Neural progenitor cell (in vitro differentiated cells): ENCODE measurements at regions not wholly inside any gene's neighbourhood (a gene's known extent, or its start where the extent isn't known, plus 50 kb on each side); places are given as distances from the start of the nearest gene placed in this dataset.

Experiments
- DNase-seq: peaks from one replicate; pipeline ENCODE4 v3.0.0-alpha.2; 2016; ENCODE audit warnings: low spot score
- H2AFZ ChIP-seq: fragments of 200-600 bp; sonication (generic); replicated peaks from 2 replicates; pipeline ENCODE4 v1.6.1; 2016; ENCODE audit warnings: antibody characterized with exemption
- H3F3A ChIP-seq: fragments of 200-600 bp; sonication (generic); 2 replicates; pipeline ENCODE4 v1.6.1; 2016; ENCODE audit warnings: antibody characterized with exemption, low read depth
- H3K27ac ChIP-seq: fragments of 200-600 bp; sonication (generic); 2 replicates; pipeline ENCODE4 v1.5.1; 2016; ENCODE audit warnings: mild to moderate bottlenecking
- H3K27me3 ChIP-seq: fragments of 200-600 bp; sonication (generic); 2 replicates; pipeline ENCODE4 v1.6.1; 2016; ENCODE audit warnings: mild to moderate bottlenecking, moderate library complexity
- H3K36me3 ChIP-seq: fragments of 200-600 bp; sonication (generic); 2 replicates; pipeline ENCODE4 v1.5.1; 2016
- H3K4me1 ChIP-seq: fragments of 200-600 bp; sonication (generic); 2 replicates; pipeline ENCODE4 v1.6.1; 2016; ENCODE audit warnings: mixed run types
- H3K4me2 ChIP-seq: fragments of 200-600 bp; sonication (generic); 2 replicates; pipeline ENCODE4 v1.6.1; 2016
- H3K4me3 ChIP-seq: fragments of 200-600 bp; sonication (generic); 2 replicates; pipeline ENCODE4 v1.5.1; 2016
- H3K79me2 ChIP-seq: fragments of 200-600 bp; sonication (generic); 2 replicates; pipeline ENCODE4 v1.6.1; 2016; ENCODE audit warnings: low read depth
- H3K9ac ChIP-seq: fragments of 200-600 bp; sonication (generic); 2 replicates; pipeline ENCODE4 v1.6.1; 2016
- H3K9me3 ChIP-seq: fragments of 200-600 bp; sonication (generic); 2 replicates; pipeline ENCODE4 v1.5.1; 2016; ENCODE audit warnings: low read depth
- H4K20me1 ChIP-seq: fragments of 200-600 bp; sonication (generic); 2 replicates; pipeline ENCODE4 v1.6.1; 2016; ENCODE audit warnings: low read depth
- H3K27ac Mint-ChIP-seq: 3 replicates; pipeline ENCODE4 v1.8.0; 2021; ENCODE audit warnings: mixed read lengths
- H3K27me3 Mint-ChIP-seq: 2 replicates; pipeline ENCODE4 v1.8.0; 2022; ENCODE audit warnings: low read depth, mild to moderate bottlenecking, inconsistent platforms, moderate library complexity, mixed read lengths; ENCODE audit not compliant: insufficient read depth
- H3K36me3 Mint-ChIP-seq: 3 replicates; pipeline ENCODE4 v1.8.0; 2021; ENCODE audit warnings: mixed read lengths
- H3K4me1 Mint-ChIP-seq: 3 replicates; pipeline ENCODE4 v1.8.0; 2021; ENCODE audit warnings: mixed read lengths
- H3K4me3 Mint-ChIP-seq: 3 replicates; pipeline ENCODE4 v1.8.0; 2021; ENCODE audit warnings: mild to moderate bottlenecking, moderate library complexity, mixed read lengths
- H3K9me3 Mint-ChIP-seq: 3 replicates; pipeline ENCODE4 v1.8.0; 2020; ENCODE audit warnings: mixed read lengths
- CTCF ChIP-seq: fragments of 200-600 bp; sonication (generic); IDR thresholded peaks from 2 replicates; pipeline ENCODE4 v1.5.1; 2017; ENCODE audit warnings: antibody characterized with exemption, mild to moderate bottlenecking
- EZH2 ChIP-seq: fragments of 200-600 bp; sonication (generic); IDR thresholded peaks from 2 replicates; pipeline ENCODE4 v1.6.1; 2017; ENCODE audit warnings: antibody characterized with exemption, mild to moderate bottlenecking, moderate library complexity
- EZH2phosphoT487 ChIP-seq: fragments of 200-600 bp; sonication (generic); IDR thresholded peaks from 2 replicates; pipeline ENCODE4 v1.6.1; 2017; ENCODE audit warnings: antibody characterized with exemption

GRCh38 chr6:81613606-81614005 is 138.9 kb downstream of the TENT5A start:
- H3K36me3 ChIP-seq = no peaks in the 10 kb centered on the region
- no peaks in the 10 kb centered on the region for H3K27me3 ChIP-seq
- no peaks in the 10 kb centered on the region for H4K20me1 ChIP-seq
- H3K9me3 ChIP-seq = no peaks in the 10 kb centered on the region
- no peak overlapping the region for H3K4me3 ChIP-seq
- H3K9me3 Mint-ChIP-seq = no peaks in the 10 kb centered on the region
- H3K9ac ChIP-seq = no peak overlapping the region
- no peaks in the 10 kb centered on the region for H3K4me1 ChIP-seq
- no peak overlapping the region for H3K27ac ChIP-seq
- H3F3A ChIP-seq = no peaks in the 10 kb centered on the region
- H3K36me3 Mint-ChIP-seq = no peaks in the 10 kb centered on the region
- H3K27me3 Mint-ChIP-seq = no peaks in the 10 kb centered on the region
- H3K27ac Mint-ChIP-seq = no peak overlapping the region
- H2AFZ ChIP-seq = peak overlapping the region; percentile 61
- no peaks in the 10 kb centered on the region for H3K4me1 Mint-ChIP-seq
- no peak for DNase-seq
- H3K79me2 ChIP-seq = no peaks in the 10 kb centered on the region
- H3K4me3 Mint-ChIP-seq = no peak overlapping the region
- TF ChIP-seq EZH2 = no peak
- TF ChIP-seq CTCF = no peak
- TF ChIP-seq EZH2phosphoT487 = no peak
- no peak overlapping the region for H3K4me2 ChIP-seq

GRCh38 chr6:81612136-81612535 is 140.3 kb downstream of the TENT5A start:
- H3K27me3 ChIP-seq = no peaks in the 10 kb centered on the region
- H4K20me1 ChIP-seq = no peaks in the 10 kb centered on the region
- H3K27ac ChIP-seq = no peak overlapping the region
- no peak overlapping the region for H3K4me3 ChIP-seq
- Mint-ChIP-seq H3K27ac (no peak overlapping the region), H3K4me3 (no peak overlapping the region), H3K9me3 (no peaks in the 10 kb centered on the region), H3K36me3 (no peaks in the 10 kb centered on the region), H3K27me3 (no peaks in the 10 kb centered on the region), H3K4me1 (no peaks in the 10 kb centered on the region)
- no peak for TF ChIP-seq EZH2
- no peak for TF ChIP-seq CTCF
- no peak for TF ChIP-seq EZH2phosphoT487
- H3K9ac ChIP-seq = no peak overlapping the region
- no peaks in the 10 kb centered on the region for H3K79me2 ChIP-seq
- no peaks in the 10 kb centered on the region for H3K4me1 ChIP-seq
- H3K9me3 ChIP-seq = no peaks in the 10 kb centered on the region
- H2AFZ ChIP-seq = no peak overlapping the region
- no peak for DNase-seq
- no peak overlapping the region for H3K4me2 ChIP-seq
- H3K36me3 ChIP-seq = no peaks in the 10 kb centered on the region
- H3F3A ChIP-seq = no peaks in the 10 kb centered on the region

- H3K4me2 ChIP-seq = no peak overlapping the region
- H3K27ac Mint-ChIP-seq = no peak overlapping the region
- H3K27me3 Mint-ChIP-seq = no peaks in the 10 kb centered on the region
- no peak overlapping the region for H2AFZ ChIP-seq
- H3K4me1 Mint-ChIP-seq = no peaks in the 10 kb centered on the region
- H3K36me3 Mint-ChIP-seq = no peaks in the 10 kb centered on the region
- H3K79me2 ChIP-seq = no peaks in the 10 kb centered on the region
- H3K9me3 Mint-ChIP-seq = no peaks in the 10 kb centered on the region
- H3K36me3 ChIP-seq = no peaks in the 10 kb centered on the region
- no peak overlapping the region for H3K27ac ChIP-seq
- no peak for DNase-seq
- H3K4me1 ChIP-seq = no peaks in the 10 kb centered on the region
- H4K20me1 ChIP-seq = no peaks in the 10 kb centered on the region
- no peak overlapping the region for H3K4me3 Mint-ChIP-seq
- no peaks in the 10 kb centered on the region for H3K9me3 ChIP-seq
- no peaks in the 10 kb centered on the region for H3F3A ChIP-seq
- no peak for TF ChIP-seq EZH2phosphoT487
- TF ChIP-seq EZH2 = no peak
- TF ChIP-seq CTCF = no peak
- no peaks in the 10 kb centered on the region for H3K27me3 ChIP-seq
- H3K9ac ChIP-seq = no peak overlapping the region
- H3K4me3 ChIP-seq = no peak overlapping the region
These were observed 142.7 kb downstream of the TENT5A start for GRCh38 chr6:81609736-81610135.

GRCh38 chr6:81608776-81609175 is 143.7 kb downstream of the TENT5A start:
- Histone ChIP-seq H3K4me2 (no peak overlapping the region), H3K9ac (no peak overlapping the region), H3K27ac (no peak overlapping the region), H3K4me1 (no peaks in the 10 kb centered on the region), H3K27me3 (no peaks in the 10 kb centered on the region), H2AFZ (no peak overlapping the region), H3K4me3 (no peak overlapping the region), H3K36me3 (no peaks in the 10 kb centered on the region), H3F3A (no peaks in the 10 kb centered on the region), H3K79me2 (no peaks in the 10 kb centered on the region), H3K9me3 (no peaks in the 10 kb centered on the region), H4K20me1 (no peaks in the 10 kb centered on the region)
- Mint-ChIP-seq H3K9me3 (no peaks in the 10 kb centered on the region), H3K4me1 (no peaks in the 10 kb centered on the region), H3K27ac (no peak overlapping the region), H3K27me3 (no peaks in the 10 kb centered on the region), H3K36me3 (no peaks in the 10 kb centered on the region), H3K4me3 (no peak overlapping the region)
- TF ChIP-seq EZH2phosphoT487 (no peak), CTCF (no peak), EZH2 (no peak)
- no peak for DNase-seq
